ENCODE measurements at regions not wholly inside any gene's neighbourhood (a gene's known extent, or its start where the extent isn't known, plus 50 kb on each side); places are given as distances from the start of the nearest gene placed in this dataset.

DNA sequence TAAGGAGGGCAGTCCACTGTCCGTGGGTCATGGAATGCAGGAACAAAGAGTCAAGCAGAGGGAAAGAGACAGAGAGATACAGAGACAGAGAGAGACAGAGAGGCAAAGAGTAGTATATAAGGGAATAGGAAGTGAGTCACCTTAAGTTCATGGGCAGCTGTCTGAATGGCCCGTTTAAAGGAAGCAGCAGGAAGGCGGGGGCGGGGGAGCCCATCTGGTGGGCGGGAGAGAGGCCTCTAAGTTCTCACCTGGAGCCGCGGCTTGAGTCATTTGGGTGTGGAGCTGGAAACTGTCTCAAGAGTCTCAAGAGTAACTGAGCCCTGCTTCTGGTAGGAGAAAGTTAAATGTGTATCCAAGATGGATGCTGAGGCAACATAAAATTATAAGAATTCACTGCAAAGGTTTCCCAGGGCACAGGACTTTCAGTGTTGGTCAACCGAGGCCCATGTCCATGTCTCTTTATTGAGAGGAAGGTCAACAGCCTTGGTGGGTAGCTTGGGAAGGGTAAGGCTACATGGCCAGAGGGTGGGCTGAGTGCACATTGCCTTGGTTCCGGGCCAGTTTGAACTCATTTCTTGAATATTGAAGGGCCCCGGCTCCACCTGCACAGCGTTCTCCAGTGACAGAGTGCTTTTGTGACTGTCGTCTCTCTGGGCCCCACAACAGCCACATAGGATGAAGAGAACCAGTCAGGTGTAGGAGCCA lies 85.5 kb upstream of the CACUL1 start:
- TF ChIP-seq, protein P1, sequence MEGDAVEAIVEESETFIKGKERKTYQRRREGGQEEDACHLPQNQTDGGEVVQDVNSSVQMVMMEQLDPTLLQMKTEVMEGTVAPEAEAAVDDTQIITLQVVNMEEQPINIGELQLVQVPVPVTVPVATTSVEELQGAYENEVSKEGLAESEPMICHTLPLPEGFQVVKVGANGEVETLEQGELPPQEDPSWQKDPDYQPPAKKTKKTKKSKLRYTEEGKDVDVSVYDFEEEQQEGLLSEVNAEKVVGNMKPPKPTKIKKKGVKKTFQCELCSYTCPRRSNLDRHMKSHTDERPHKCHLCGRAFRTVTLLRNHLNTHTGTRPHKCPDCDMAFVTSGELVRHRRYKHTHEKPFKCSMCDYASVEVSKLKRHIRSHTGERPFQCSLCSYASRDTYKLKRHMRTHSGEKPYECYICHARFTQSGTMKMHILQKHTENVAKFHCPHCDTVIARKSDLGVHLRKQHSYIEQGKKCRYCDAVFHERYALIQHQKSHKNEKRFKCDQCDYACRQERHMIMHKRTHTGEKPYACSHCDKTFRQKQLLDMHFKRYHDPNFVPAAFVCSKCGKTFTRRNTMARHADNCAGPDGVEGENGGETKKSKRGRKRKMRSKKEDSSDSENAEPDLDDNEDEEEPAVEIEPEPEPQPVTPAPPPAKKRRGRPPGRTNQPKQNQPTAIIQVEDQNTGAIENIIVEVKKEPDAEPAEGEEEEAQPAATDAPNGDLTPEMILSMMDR (IDR thresholded peaks at IDR 0.05), result no peak
- TF ChIP-seq POLR2A (IDR thresholded peaks at IDR 0.05), result no peak
